ENCODE measurements at regions not wholly inside any gene's neighbourhood (a gene's known extent, or its start where the extent isn't known, plus 50 kb on each side); places are given as distances from the start of the nearest gene placed in this dataset.

DNA sequence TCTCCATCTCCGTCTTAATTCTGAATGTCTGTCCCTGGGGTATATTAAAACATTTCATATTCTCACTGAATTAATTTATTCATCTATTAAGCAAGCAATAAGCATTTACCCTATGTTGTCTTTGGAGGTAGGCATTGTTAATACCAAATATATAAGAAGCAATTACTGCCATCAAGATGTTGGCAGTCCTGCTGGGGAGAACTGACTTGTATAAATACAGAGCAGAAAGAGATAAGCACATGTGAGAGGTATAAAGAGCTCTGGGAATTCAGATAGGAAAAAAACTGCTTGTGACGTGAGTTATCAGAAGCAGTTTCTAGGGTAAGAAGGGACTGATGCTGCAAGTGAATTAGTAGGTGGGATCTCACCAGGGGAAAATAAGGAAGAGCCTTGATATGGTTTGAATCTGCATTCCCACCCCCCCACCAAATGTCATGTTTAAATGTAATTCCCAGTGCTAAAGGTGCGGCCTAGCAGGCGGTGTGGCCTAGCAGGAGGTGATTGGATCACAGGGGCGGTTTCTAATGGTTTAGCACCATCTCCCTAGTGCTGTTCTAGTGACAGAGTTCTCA, 286.8 kb downstream of the RAD51AP2 start:
- no peak overlapping the region for H3K27ac ChIP-seq

DNA sequence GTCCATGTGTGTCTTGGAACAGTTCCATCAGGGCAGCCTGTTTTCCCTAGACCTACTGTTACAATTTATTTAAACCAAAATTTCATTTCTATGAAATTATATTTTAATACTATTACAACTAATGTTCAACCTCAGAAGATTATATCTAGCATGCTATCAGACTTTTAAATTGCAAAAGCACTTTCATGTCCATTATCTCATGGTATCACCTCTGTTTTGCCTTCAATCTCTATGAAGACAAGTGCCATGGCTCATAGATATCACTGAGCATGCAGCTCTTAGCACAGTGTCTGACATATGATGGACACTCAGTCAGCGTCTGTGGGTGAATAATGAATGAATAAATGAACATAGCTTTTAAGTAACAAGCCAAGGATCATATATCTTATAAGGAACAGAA, 288.8 kb downstream of the RAD51AP2 start:
- Histone ChIP-seq H3K9me3 (no peaks in the 10 kb centered on the region), H3K27me3 (no peaks in the 10 kb centered on the region), H3K36me3 (no peaks in the 10 kb centered on the region), H3K4me1 (no peaks in the 10 kb centered on the region), H3K27ac (no peak overlapping the region), H3K4me3 (no peak overlapping the region)
- no peak for DNase-seq (ENCODE audit: low spot score)
- no peak for TF ChIP-seq CTCF (IDR thresholded peaks at IDR 0.05)

More for the DNA sequence above, 286.8 kb downstream of the RAD51AP2 start:
- Histone ChIP-seq H3K36me3 (no peaks in the 10 kb centered on the region), H3K9me3 (no peaks in the 10 kb centered on the region), H3K27me3 (no peaks in the 10 kb centered on the region), H3K4me1 (no peaks in the 10 kb centered on the region), H3K4me3 (no peak overlapping the region)
- no peak for TF ChIP-seq CTCF (IDR thresholded peaks at IDR 0.05)
- no peak for DNase-seq (ENCODE audit: low spot score)

- Histone ChIP-seq H3K9me3 (no peaks in the 10 kb centered on the region), H3K27ac (no peak overlapping the region), H3K4me3 (no peak overlapping the region), H3K27me3 (no peaks in the 10 kb centered on the region), H3K36me3 (no peaks in the 10 kb centered on the region), H3K4me1 (no peaks in the 10 kb centered on the region)
- TF ChIP-seq CTCF (IDR thresholded peaks at IDR 0.05): no peak
- no peak for DNase-seq (ENCODE audit: low spot score)
Observed at GRCh38 chr2:17228461-17228860, 289.8 kb downstream of the RAD51AP2 start.

DNA sequence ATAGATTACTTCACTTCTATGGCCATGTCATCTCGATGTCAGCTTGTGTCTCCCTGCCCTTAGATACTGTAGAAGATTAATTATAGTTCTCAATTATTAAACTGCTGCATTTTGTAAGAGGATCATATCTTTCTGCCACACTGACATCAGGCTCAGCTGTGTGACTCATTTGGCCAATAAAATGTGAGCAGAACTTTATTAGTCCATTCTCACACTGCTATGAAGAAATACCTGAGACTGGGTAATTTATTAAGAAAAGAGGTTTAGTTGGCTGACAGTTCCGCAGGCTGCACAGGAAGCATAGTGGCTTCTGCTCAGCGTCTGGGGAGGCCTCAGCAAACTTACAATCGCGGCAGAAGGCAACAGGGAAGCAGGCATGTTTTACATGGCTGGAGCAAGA, 290.4 kb downstream of the RAD51AP2 start:
- Histone ChIP-seq H3K36me3 (no peaks in the 10 kb centered on the region), H3K4me3 (no peak overlapping the region), H3K27me3 (no peaks in the 10 kb centered on the region), H3K4me1 (no peaks in the 10 kb centered on the region), H3K27ac (no peak overlapping the region), H3K9me3 (no peaks in the 10 kb centered on the region)
- TF ChIP-seq CTCF (IDR thresholded peaks at IDR 0.05): no peak
- no peak for DNase-seq (ENCODE audit: low spot score)

DNA sequence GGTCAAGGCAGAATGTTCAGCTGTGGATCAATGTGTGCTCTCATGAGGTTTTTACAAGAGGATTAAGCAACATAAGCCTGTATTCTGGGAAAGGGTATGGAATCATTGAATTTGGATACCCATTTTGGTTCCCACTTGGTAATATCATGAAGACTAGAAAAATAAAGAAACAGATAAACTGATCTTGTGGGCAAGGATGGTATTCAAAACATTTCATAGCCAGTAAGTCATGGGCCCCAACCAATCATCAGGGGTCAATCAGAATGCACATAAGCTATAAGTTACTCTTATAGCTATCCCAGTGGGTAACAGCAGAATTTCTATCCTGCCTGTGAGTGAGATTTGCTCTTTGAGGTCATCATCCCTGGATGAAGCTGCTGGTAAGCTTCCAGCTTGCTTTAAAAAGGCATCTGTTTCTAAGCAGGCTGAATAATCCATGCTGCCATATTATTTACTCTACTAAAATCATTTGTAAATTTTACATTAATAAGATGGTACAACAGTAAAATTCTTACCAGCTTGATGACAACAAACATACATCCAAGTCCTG, 291.2 kb downstream of the RAD51AP2 start:
- TF ChIP-seq CTCF (IDR thresholded peaks at IDR 0.05): no peak
- H3K27me3 ChIP-seq: no peaks in the 10 kb centered on the region
- no peak overlapping the region for H3K4me3 ChIP-seq
- no peak overlapping the region for H3K27ac ChIP-seq
- H3K9me3 ChIP-seq: no peaks in the 10 kb centered on the region
- no peak for DNase-seq (ENCODE audit: low spot score)
- H3K4me1 ChIP-seq: no peaks in the 10 kb centered on the region
- no peaks in the 10 kb centered on the region for H3K36me3 ChIP-seq

DNA sequence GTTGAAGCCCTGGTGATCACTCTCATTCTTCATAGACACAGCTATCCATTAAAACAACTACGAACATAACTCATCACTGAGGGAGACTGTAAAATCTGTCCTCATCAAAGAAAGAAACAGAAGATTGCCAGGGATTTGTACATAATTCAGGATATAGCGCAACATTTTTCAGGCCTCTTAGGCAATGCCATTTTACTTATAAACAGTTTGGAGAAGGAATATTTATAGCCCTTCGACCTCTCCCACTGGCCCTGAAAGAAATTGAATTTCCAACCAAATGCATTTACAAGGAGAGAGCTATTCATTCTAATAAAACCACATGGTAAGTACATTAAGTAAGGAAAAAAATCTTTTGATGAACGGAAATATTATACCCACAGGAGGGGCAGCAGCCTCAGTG, 295.0 kb downstream of the RAD51AP2 start:
- H3K4me3 ChIP-seq: no peak overlapping the region
- no peaks in the 10 kb centered on the region for H3K9me3 ChIP-seq
- H3K36me3 ChIP-seq: no peaks in the 10 kb centered on the region
- H3K27ac ChIP-seq: no peak overlapping the region
- no peak for DNase-seq (ENCODE audit: low spot score)
- H3K4me1 ChIP-seq: no peaks in the 10 kb centered on the region
- TF ChIP-seq CTCF (IDR thresholded peaks at IDR 0.05): no peak
- no peaks in the 10 kb centered on the region for H3K27me3 ChIP-seq

Data from right atrium auricular region (tissue), 2 donors.